Calu3 (cell line): ENCODE measurements at regions not wholly inside any gene's neighbourhood (a gene's known extent, or its start where the extent isn't known, plus 50 kb on each side); places are given as distances from the start of the nearest gene placed in this dataset.

ENCODE experiments used
- BruUV-seq: library from RNA; stranded (reverse); fragments of 400-500 nt; replicated peaks from 2 replicates; lab custom pipeline; 2021; lab: Mats Ljungman, UMichigan
- CTCF ChIA-PET: fragments of 300-600 bp; sonication (Branson Sonifier 250); formaldehyde crosslinking; loops from one replicate; lab custom pipeline; 2022; ENCODE audit warnings: antibody characterized with exemption; lab: Charles Lee
- DNase-seq: peaks from one replicate; pipeline ENCODE4 v3.0.0; 2022
- H3K27ac Mint-ChIP-seq: one replicate; pipeline ENCODE4 v1.8.0; 2022; ENCODE audit warnings: mixed read lengths; ENCODE audit not compliant: unreplicated experiment
- H3K27me3 Mint-ChIP-seq: one replicate; pipeline ENCODE4 v1.8.0; 2022; ENCODE audit warnings: mixed read lengths; ENCODE audit not compliant: unreplicated experiment
- H3K36me3 Mint-ChIP-seq: one replicate; pipeline ENCODE4 v1.8.0; 2022; ENCODE audit warnings: mild to moderate bottlenecking, moderate library complexity, mixed read lengths; ENCODE audit not compliant: insufficient read depth, unreplicated experiment
- H3K4me1 Mint-ChIP-seq: one replicate; pipeline ENCODE4 v1.8.0; 2022; ENCODE audit warnings: mild to moderate bottlenecking, low read depth, mixed read lengths; ENCODE audit not compliant: unreplicated experiment
- H3K4me3 Mint-ChIP-seq: one replicate; pipeline ENCODE4 v1.8.0; 2022; ENCODE audit warnings: mild to moderate bottlenecking, low read depth, moderate library complexity, mixed read lengths; ENCODE audit not compliant: unreplicated experiment
- H3K9me3 Mint-ChIP-seq: one replicate; pipeline ENCODE4 v1.8.0; 2022; ENCODE audit warnings: low read depth, mixed read lengths; ENCODE audit not compliant: unreplicated experiment
- intact Hi-C: fragments of 100-400 bp; cut with micrococcal nuclease; formaldehyde crosslinking; loops from one replicate; pipeline ENCODE4 v1.10.0; 2022; ENCODE audit not compliant: unreplicated experiment
- TF ChIP-seq, protein P1 (sequence below): fragments of 200-600 bp; IDR thresholded peaks from one replicate; pipeline ENCODE4 v1.8.0; 2022; ENCODE audit warnings: antibody characterized with exemption; ENCODE audit not compliant: unreplicated experiment

- CTCF ChIA-PET = interaction anchor here (0.6 to 0.7 kb wide), 3 partner anchors 170 to 757 kb away, joined by 3 to 4 read pairs (median 3); no protein-coding TSS in a partner anchor
- BruUV-seq = no TSS peak
- intact Hi-C loops = loop anchor here (5.0 kb wide), 2 partner anchors 430 to 1000 kb away; no protein-coding TSS in a partner anchor
Measured at GRCh38 chr6:112877134-112878100, 530.3 kb downstream of the RFPL4B start.

GRCh38 chr6:112879920-112880413 is 532.8 kb downstream of the RFPL4B start:
- Mint-ChIP-seq H3K27me3 (no peaks in the 10 kb centered on the region), H3K36me3 (no peaks in the 10 kb centered on the region), H3K9me3 (no peaks in the 10 kb centered on the region), H3K4me1 (no peaks in the 10 kb centered on the region), H3K27ac (no peak overlapping the region), H3K4me3 (peak overlapping the region; percentile 60)
- DNase-seq = peak; percentile 78
- CTCF ChIA-PET = interaction anchor here (1.1 to 1.5 kb wide), 2 partner anchors 976 to 999 kb away, joined by 3 to 8 read pairs; no protein-coding TSS in a partner anchor
- no TSS peak for BruUV-seq
- TF ChIP-seq, protein P1, sequence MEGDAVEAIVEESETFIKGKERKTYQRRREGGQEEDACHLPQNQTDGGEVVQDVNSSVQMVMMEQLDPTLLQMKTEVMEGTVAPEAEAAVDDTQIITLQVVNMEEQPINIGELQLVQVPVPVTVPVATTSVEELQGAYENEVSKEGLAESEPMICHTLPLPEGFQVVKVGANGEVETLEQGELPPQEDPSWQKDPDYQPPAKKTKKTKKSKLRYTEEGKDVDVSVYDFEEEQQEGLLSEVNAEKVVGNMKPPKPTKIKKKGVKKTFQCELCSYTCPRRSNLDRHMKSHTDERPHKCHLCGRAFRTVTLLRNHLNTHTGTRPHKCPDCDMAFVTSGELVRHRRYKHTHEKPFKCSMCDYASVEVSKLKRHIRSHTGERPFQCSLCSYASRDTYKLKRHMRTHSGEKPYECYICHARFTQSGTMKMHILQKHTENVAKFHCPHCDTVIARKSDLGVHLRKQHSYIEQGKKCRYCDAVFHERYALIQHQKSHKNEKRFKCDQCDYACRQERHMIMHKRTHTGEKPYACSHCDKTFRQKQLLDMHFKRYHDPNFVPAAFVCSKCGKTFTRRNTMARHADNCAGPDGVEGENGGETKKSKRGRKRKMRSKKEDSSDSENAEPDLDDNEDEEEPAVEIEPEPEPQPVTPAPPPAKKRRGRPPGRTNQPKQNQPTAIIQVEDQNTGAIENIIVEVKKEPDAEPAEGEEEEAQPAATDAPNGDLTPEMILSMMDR = peak; percentile 23
- intact Hi-C loops = loop anchor here (5.0 kb wide), 2 partner anchors 427 to 997 kb away; no protein-coding TSS in a partner anchor

More at GRCh38 chr6:112877134-112878100, 530.3 kb downstream of the RFPL4B start:
- no peak for DNase-seq
- H3K36me3 Mint-ChIP-seq = no peaks in the 10 kb centered on the region
- H3K9me3 Mint-ChIP-seq = no peaks in the 10 kb centered on the region
- H3K4me1 Mint-ChIP-seq = no peaks in the 10 kb centered on the region
- H3K4me3 Mint-ChIP-seq = no peak overlapping the region
- H3K27me3 Mint-ChIP-seq = no peaks in the 10 kb centered on the region
- TF ChIP-seq, protein P1 = no peak
- H3K27ac Mint-ChIP-seq = no peak overlapping the region

DNA sequence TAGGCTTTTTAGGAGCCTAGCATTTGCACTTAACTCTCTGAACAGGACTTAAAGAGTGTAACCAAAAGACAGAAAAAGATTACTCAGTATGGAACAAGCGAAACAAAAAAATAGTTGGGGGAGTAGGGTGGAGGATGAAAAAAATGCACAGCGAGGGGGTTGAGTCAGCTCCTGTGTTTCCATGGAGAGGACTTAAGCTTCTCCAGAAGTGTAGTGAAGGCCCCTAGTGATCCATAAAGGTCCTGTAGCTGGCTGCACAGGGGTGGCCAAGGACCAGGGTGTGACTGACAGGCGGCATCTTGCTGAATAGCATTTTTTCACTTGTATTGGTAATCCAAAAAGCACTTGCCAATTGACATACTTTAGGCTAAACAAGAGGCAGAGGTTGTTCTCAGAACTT is 533.9 kb downstream of the RFPL4B start:
- Mint-ChIP-seq H3K4me1 (no peaks in the 10 kb centered on the region), H3K36me3 (no peaks in the 10 kb centered on the region), H3K27me3 (no peaks in the 10 kb centered on the region), H3K27ac (no peak overlapping the region), H3K4me3 (no peak overlapping the region), H3K9me3 (no peaks in the 10 kb centered on the region)
- DNase-seq = no peak
- TF ChIP-seq, protein P1 = no peak
- CTCF ChIA-PET = no interaction called here
- intact Hi-C loops = no loop called here
- BruUV-seq = no TSS peak

GRCh38 chr6:112881828-112882780 is 535.0 kb downstream of the RFPL4B start:
- BruUV-seq = no TSS peak
- intact Hi-C loops = no loop called here
- DNase-seq = no peak
- CTCF ChIA-PET = no interaction called here
- Mint-ChIP-seq H3K9me3 (no peaks in the 10 kb centered on the region), H3K36me3 (no peaks in the 10 kb centered on the region), H3K4me1 (no peaks in the 10 kb centered on the region), H3K27ac (no peak overlapping the region), H3K4me3 (no peak overlapping the region), H3K27me3 (no peaks in the 10 kb centered on the region)
- TF ChIP-seq, protein P1 = no peak
